GM23338 (cell line): ENCODE measurements at regions not wholly inside any gene's neighbourhood (a gene's known extent, or its start where the extent isn't known, plus 50 kb on each side); places are given as distances from the start of the nearest gene placed in this dataset.

Experiments
- EZH2 ChIP-seq: fragments of 200-600 bp; sonication (generic); IDR thresholded peaks from one replicate; pipeline ENCODE4 v1.8.0; 2017; ENCODE audit warnings: antibody characterized with exemption, mild to moderate bottlenecking, low read depth; ENCODE audit not compliant: unreplicated experiment
- POLR2AphosphoS5 ChIP-seq: IDR thresholded peaks from 2 replicates; pipeline ENCODE4 v1.6.1; 2016; ENCODE audit warnings: antibody characterized with exemption, low read depth
- STAT1 ChIP-seq: IDR thresholded peaks from one replicate; pipeline ENCODE4 v1.6.1; 2016; ENCODE audit warnings: antibody characterized with exemption; ENCODE audit not compliant: unreplicated experiment
- TF ChIP-seq, protein P1 (sequence below), 2 experiments: fragments of 200-600 bp in 1 of 2; sonication (generic) in 1 of 2; conservative IDR thresholded peaks; 2 replicates each; pipeline versions ENCODE4 v1.5.1 to v1.6.1; 2016 to 2017; ENCODE audit warnings: antibody characterized with exemption in 2 of 2, low read depth in 2 of 2, mild to moderate bottlenecking in 2 of 2, moderate library complexity in 1 of 2
- TF ChIP-seq, protein P2 (sequence below): IDR thresholded peaks from 2 replicates; pipeline ENCODE4 v1.6.1; 2016; ENCODE audit warnings: antibody characterized with exemption
- TF ChIP-seq, protein P3 (sequence below): IDR thresholded peaks from one replicate; pipeline ENCODE4 v1.6.1; 2018; ENCODE audit warnings: antibody characterized with exemption; ENCODE audit not compliant: unreplicated experiment

- TF ChIP-seq EZH2 (no peak), STAT1 (no peak), POLR2AphosphoS5 (no peak)
- TF ChIP-seq, protein P1, sequence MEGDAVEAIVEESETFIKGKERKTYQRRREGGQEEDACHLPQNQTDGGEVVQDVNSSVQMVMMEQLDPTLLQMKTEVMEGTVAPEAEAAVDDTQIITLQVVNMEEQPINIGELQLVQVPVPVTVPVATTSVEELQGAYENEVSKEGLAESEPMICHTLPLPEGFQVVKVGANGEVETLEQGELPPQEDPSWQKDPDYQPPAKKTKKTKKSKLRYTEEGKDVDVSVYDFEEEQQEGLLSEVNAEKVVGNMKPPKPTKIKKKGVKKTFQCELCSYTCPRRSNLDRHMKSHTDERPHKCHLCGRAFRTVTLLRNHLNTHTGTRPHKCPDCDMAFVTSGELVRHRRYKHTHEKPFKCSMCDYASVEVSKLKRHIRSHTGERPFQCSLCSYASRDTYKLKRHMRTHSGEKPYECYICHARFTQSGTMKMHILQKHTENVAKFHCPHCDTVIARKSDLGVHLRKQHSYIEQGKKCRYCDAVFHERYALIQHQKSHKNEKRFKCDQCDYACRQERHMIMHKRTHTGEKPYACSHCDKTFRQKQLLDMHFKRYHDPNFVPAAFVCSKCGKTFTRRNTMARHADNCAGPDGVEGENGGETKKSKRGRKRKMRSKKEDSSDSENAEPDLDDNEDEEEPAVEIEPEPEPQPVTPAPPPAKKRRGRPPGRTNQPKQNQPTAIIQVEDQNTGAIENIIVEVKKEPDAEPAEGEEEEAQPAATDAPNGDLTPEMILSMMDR (conservative IDR thresholded peaks at IDR 0.05; ENCODE audit: low read depth in 2 of 2), result no peak
- TF ChIP-seq, protein P2, sequence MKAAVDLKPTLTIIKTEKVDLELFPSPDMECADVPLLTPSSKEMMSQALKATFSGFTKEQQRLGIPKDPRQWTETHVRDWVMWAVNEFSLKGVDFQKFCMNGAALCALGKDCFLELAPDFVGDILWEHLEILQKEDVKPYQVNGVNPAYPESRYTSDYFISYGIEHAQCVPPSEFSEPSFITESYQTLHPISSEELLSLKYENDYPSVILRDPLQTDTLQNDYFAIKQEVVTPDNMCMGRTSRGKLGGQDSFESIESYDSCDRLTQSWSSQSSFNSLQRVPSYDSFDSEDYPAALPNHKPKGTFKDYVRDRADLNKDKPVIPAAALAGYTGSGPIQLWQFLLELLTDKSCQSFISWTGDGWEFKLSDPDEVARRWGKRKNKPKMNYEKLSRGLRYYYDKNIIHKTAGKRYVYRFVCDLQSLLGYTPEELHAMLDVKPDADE, result no peak
- TF ChIP-seq, protein P3, sequence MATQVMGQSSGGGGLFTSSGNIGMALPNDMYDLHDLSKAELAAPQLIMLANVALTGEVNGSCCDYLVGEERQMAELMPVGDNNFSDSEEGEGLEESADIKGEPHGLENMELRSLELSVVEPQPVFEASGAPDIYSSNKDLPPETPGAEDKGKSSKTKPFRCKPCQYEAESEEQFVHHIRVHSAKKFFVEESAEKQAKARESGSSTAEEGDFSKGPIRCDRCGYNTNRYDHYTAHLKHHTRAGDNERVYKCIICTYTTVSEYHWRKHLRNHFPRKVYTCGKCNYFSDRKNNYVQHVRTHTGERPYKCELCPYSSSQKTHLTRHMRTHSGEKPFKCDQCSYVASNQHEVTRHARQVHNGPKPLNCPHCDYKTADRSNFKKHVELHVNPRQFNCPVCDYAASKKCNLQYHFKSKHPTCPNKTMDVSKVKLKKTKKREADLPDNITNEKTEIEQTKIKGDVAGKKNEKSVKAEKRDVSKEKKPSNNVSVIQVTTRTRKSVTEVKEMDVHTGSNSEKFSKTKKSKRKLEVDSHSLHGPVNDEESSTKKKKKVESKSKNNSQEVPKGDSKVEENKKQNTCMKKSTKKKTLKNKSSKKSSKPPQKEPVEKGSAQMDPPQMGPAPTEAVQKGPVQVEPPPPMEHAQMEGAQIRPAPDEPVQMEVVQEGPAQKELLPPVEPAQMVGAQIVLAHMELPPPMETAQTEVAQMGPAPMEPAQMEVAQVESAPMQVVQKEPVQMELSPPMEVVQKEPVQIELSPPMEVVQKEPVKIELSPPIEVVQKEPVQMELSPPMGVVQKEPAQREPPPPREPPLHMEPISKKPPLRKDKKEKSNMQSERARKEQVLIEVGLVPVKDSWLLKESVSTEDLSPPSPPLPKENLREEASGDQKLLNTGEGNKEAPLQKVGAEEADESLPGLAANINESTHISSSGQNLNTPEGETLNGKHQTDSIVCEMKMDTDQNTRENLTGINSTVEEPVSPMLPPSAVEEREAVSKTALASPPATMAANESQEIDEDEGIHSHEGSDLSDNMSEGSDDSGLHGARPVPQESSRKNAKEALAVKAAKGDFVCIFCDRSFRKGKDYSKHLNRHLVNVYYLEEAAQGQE, result no peak
Observed at GRCh38 chr18:22567794-22568193, 150.1 kb upstream of the CTAGE1 start.
